PC-9 (cell line): ENCODE measurements at regions not wholly inside any gene's neighbourhood (a gene's known extent, or its start where the extent isn't known, plus 50 kb on each side); places are given as distances from the start of the nearest gene placed in this dataset.

Source experiments
- BruUV-seq: library from RNA; stranded (reverse); fragments of 400-500 nt; replicated peaks from 2 replicates; lab custom pipeline; 2021; lab: Mats Ljungman, UMichigan
- CTCF ChIA-PET: fragments of 300-600 bp; sonication (Branson Sonifier 250); formaldehyde crosslinking; loops from one replicate; lab custom pipeline; 2022; ENCODE audit warnings: antibody characterized with exemption; lab: Charles Lee
- POLR2A ChIA-PET: fragments of 300-600 bp; sonication (Branson Sonifier 250); formaldehyde crosslinking; loops from one replicate; lab custom pipeline; 2022; ENCODE audit warnings: antibody characterized with exemption; ENCODE audit not compliant: unreplicated experiment; lab: Charles Lee
- DNase-seq, 2 experiments: peaks; one replicate each; pipeline versions ENCODE4 v3.0.0 to v3.0.0-alpha.2; 2015 to 2022; ENCODE audit warnings: mixed read lengths in 1 of 2
- H2AFZ ChIP-seq: fragments of 200-600 bp; sonication (generic); 2 replicates; pipeline ENCODE4 v1.8.1; 2017; ENCODE audit warnings: antibody characterized with exemption
- H3F3A ChIP-seq: fragments of 200-600 bp; sonication (generic); 2 replicates; pipeline ENCODE4 v1.8.1; 2017; ENCODE audit warnings: antibody characterized with exemption, mild to moderate bottlenecking, low read depth; ENCODE audit not compliant: insufficient read depth
- H3K27ac ChIP-seq: fragments of 200-600 bp; sonication (generic); 2 replicates; pipeline ENCODE4 v1.6.1; 2016; ENCODE audit warnings: mixed run types
- H3K27me3 ChIP-seq: fragments of 200-600 bp; sonication (generic); 2 replicates; pipeline ENCODE4 v1.6.1; 2016; ENCODE audit warnings: low read depth, mixed run types; ENCODE audit not compliant: insufficient read depth
- H3K36me3 ChIP-seq: fragments of 200-600 bp; sonication (generic); 2 replicates; pipeline ENCODE4 v1.6.1; 2016; ENCODE audit warnings: low read depth, mixed run types
- H3K4me1 ChIP-seq: fragments of 200-600 bp; sonication (generic); replicated peaks from 2 replicates; pipeline ENCODE4 v1.6.1; 2016; ENCODE audit warnings: mixed run types; ENCODE audit not compliant: insufficient read depth
- H3K4me2 ChIP-seq: fragments of 200-600 bp; sonication (generic); 2 replicates; pipeline ENCODE4 v1.6.1; 2017; ENCODE audit warnings: mixed run types
- H3K4me3 ChIP-seq: fragments of 200-600 bp; sonication (generic); 2 replicates; pipeline ENCODE4 v1.6.1; 2016; ENCODE audit warnings: mixed run types
- H3K79me2 ChIP-seq: fragments of 200-600 bp; sonication (generic); 2 replicates; pipeline ENCODE4 v1.6.1; 2017; ENCODE audit warnings: low read depth, mixed run types
- H3K9me2 ChIP-seq: fragments of 200-600 bp; sonication (generic); 2 replicates; pipeline ENCODE4 v1.8.1; 2017; ENCODE audit warnings: mild to moderate bottlenecking; ENCODE audit not compliant: insufficient read depth
- H3K9me3 ChIP-seq: fragments of 200-600 bp; sonication (generic); 2 replicates; pipeline ENCODE4 v1.8.1; 2016; ENCODE audit warnings: low read depth; ENCODE audit not compliant: insufficient read depth
- H4K20me1 ChIP-seq: fragments of 200-600 bp; sonication (generic); 2 replicates; pipeline ENCODE4 v1.8.1; 2017; ENCODE audit not compliant: insufficient read depth
- EZH2 ChIP-seq: fragments of 200-600 bp; sonication (generic); IDR thresholded peaks from 2 replicates; pipeline ENCODE4 v1.8.0; 2017; ENCODE audit warnings: antibody characterized with exemption, low read depth
- intact Hi-C: fragments of 100-400 bp; cut with micrococcal nuclease; formaldehyde crosslinking; loops from one replicate; pipeline ENCODE4 v1.10.0; 2022; ENCODE audit not compliant: unreplicated experiment
- TF ChIP-seq, protein P1 (sequence below): fragments of 200-600 bp; sonication (generic); conservative IDR thresholded peaks from 2 replicates; pipeline ENCODE4 v1.6.1; 2017; ENCODE audit warnings: mixed run types, antibody characterized with exemption, mild to moderate bottlenecking, moderate library complexity

DNA sequence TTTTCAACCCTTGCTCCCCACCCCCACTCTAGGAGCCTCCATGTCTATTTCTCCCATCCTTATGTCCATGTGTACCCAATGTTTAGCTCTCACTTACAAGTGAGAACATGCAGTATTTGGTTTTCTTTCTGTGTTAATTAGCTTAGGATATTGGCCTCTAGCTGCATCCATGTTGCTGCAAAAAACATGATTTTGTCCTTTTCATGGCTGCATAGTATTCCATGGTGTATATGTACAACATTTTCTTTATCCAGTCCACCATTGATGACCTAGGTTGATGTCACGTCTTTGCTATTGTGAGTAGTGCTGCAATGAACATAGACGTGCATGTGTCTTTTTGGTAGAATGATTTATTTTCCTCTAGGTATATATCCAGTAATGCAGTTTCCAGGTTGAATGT lies 472.8 kb downstream of the ZNF674 start:
- ChIA-PET CTCF (no interaction called here), POLR2A (no interaction called here)
- Histone ChIP-seq H3K27me3 (no peaks in the 10 kb centered on the region), H3K36me3 (no peaks in the 10 kb centered on the region), H3K4me3 (no peak overlapping the region), H4K20me1 (no peaks in the 10 kb centered on the region), H3K27ac (no peak overlapping the region), H3K9me2 (no peaks in the 10 kb centered on the region), H3F3A (no peaks in the 10 kb centered on the region), H3K79me2 (no peaks in the 10 kb centered on the region), H3K9me3 (no peaks in the 10 kb centered on the region), H3K4me1 (no peaks in the 10 kb centered on the region), H3K4me2 (no peak overlapping the region), H2AFZ (no peak overlapping the region)
- intact Hi-C loops, result no loop called here
- no TSS peak for BruUV-seq
- TF ChIP-seq, protein P1, sequence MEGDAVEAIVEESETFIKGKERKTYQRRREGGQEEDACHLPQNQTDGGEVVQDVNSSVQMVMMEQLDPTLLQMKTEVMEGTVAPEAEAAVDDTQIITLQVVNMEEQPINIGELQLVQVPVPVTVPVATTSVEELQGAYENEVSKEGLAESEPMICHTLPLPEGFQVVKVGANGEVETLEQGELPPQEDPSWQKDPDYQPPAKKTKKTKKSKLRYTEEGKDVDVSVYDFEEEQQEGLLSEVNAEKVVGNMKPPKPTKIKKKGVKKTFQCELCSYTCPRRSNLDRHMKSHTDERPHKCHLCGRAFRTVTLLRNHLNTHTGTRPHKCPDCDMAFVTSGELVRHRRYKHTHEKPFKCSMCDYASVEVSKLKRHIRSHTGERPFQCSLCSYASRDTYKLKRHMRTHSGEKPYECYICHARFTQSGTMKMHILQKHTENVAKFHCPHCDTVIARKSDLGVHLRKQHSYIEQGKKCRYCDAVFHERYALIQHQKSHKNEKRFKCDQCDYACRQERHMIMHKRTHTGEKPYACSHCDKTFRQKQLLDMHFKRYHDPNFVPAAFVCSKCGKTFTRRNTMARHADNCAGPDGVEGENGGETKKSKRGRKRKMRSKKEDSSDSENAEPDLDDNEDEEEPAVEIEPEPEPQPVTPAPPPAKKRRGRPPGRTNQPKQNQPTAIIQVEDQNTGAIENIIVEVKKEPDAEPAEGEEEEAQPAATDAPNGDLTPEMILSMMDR, result no peak
- no peak for TF ChIP-seq EZH2
- DNase-seq, result no peak

DNA sequence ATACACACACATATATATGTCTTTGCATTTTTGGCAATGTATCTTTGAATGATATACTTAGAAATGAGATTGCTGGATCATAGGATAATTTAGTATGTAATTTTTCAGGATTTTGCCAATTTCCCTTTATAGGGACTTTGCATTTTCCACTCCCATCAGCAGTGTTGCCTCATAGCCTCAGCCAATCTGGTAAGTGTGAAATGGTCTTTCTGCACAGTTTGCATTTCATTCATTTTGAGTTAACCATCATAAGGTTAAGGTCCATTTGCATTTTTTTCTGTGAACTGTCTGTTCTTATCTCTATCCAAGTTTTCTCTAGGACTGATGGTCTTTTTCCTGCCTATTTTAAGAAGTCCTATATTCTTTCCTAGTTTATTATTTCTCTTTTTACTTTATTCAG lies 474.8 kb downstream of the ZNF674 start:
- Histone ChIP-seq H3K27me3 (no peaks in the 10 kb centered on the region), H3K36me3 (no peaks in the 10 kb centered on the region), H3F3A (no peaks in the 10 kb centered on the region), H3K27ac (no peak overlapping the region), H3K9me2 (no peaks in the 10 kb centered on the region), H3K4me3 (no peak overlapping the region), H2AFZ (no peak overlapping the region), H3K9me3 (no peaks in the 10 kb centered on the region), H3K4me1 (no peaks in the 10 kb centered on the region), H4K20me1 (no peaks in the 10 kb centered on the region), H3K4me2 (no peak overlapping the region), H3K79me2 (no peaks in the 10 kb centered on the region)
- intact Hi-C loops, result no loop called here
- no TSS peak for BruUV-seq
- ChIA-PET POLR2A (no interaction called here), CTCF (no interaction called here)
- no peak for TF ChIP-seq EZH2
- TF ChIP-seq, protein P1, result no peak
- DNase-seq, result no peak

DNA sequence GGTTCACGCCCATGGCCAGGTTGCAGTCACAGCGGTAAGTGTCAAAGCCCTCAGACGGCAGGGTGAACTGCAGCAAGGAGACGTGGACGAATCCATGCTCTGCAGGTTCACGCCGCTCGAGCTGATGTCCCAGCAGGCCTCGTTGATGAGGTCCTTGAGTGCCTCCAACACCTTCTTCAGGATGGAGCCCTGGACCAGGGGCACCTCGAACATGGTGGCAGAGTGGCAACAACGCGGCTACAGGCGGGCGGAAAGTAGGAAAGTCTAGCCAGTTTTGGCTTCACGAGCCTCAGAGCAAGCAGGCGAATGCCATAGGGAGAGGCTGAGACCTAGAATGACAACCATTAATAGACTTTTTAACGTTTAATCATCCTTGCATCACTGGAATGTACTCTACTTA lies 485.9 kb downstream of the ZNF674 start:
- Histone ChIP-seq H3K27me3 (no peaks in the 10 kb centered on the region), H3K79me2 (no peaks in the 10 kb centered on the region), H3K9me2 (no peaks in the 10 kb centered on the region), H3K36me3 (no peaks in the 10 kb centered on the region), H3K27ac (no peak overlapping the region), H2AFZ (no peak overlapping the region), H4K20me1 (no peaks in the 10 kb centered on the region), H3K9me3 (no peaks in the 10 kb centered on the region), H3K4me2 (no peak overlapping the region), H3F3A (no peaks in the 10 kb centered on the region), H3K4me1 (no peaks in the 10 kb centered on the region), H3K4me3 (no peak overlapping the region)
- no peak for DNase-seq
- BruUV-seq, result no TSS peak
- intact Hi-C loops, result no loop called here
- TF ChIP-seq EZH2, result no peak
- TF ChIP-seq, protein P1, result no peak
- ChIA-PET CTCF (no interaction called here), POLR2A (no interaction called here)
